HepG2 (cell line): ENCODE measurements at regions not wholly inside any gene's neighbourhood (a gene's known extent, or its start where the extent isn't known, plus 50 kb on each side); places are given as distances from the start of the nearest gene placed in this dataset.

Experiments
- ATF4 ChIP-seq, 2 experiments: fragments of 450-650 bp in 1 of 2; sonication (generic) in 1 of 2; formaldehyde crosslinking; IDR thresholded peaks; 2 replicates each; pipeline versions ENCODE4 v1.5.0 to v1.8.0; 2020 to 2022; ENCODE audit warnings: mild to moderate bottlenecking in 1 of 2, missing genetic modification reagents in 1 of 2
- ATF5 ChIP-seq: sonication (generic); formaldehyde crosslinking; IDR thresholded peaks from 2 replicates; pipeline ENCODE4 v1.4.0; 2020; ENCODE audit warnings: mild to moderate bottlenecking, low read depth, missing genetic modification reagents
- CEBPB ChIP-seq: IDR thresholded peaks from 2 replicates; pipeline ENCODE4 v1.6.1; 2011; ENCODE audit warnings: low read depth, low read length, improper control_type of control experiment, borderline replicate concordance
- FOXK1 ChIP-seq: sonication (generic); formaldehyde crosslinking; IDR thresholded peaks from 2 replicates; pipeline ENCODE4 v1.4.0; 2020; ENCODE audit warnings: low read depth, missing genetic modification reagents, borderline replicate concordance
- MXD3 ChIP-seq: IDR thresholded peaks from 2 replicates; pipeline ENCODE4 v1.6.1; 2016; ENCODE audit warnings: mild to moderate bottlenecking, missing biosample characterization, missing genetic modification reagents
- POLR2A ChIP-seq, 2 experiments: IDR thresholded peaks; 2 replicates each; pipeline ENCODE4 v1.6.1; 2011; ENCODE audit warnings: low read depth in 2 of 2, low read length in 2 of 2, mild to moderate bottlenecking in 1 of 2, moderate library complexity in 1 of 2; ENCODE audit not compliant: insufficient read depth in 1 of 2
- RNF2 ChIP-seq: fragments of 450-650 bp; conservative IDR thresholded peaks from 2 replicates; pipeline ENCODE4 v1.6.1; 2016; ENCODE audit warnings: low read depth
- TCF12 ChIP-seq, 2 experiments: fragments of 450-650 bp in 1 of 2; sonication (generic) in 1 of 2; formaldehyde crosslinking in 1 of 2; IDR thresholded peaks; 2 replicates each; pipeline versions ENCODE4 v1.6.1 to v1.8.0; 2017 to 2022; ENCODE audit warnings: antibody characterized with exemption in 1 of 2, mild to moderate bottlenecking in 1 of 2, missing genetic modification reagents in 1 of 2, moderate library complexity in 1 of 2
- ZEB1 ChIP-seq: IDR thresholded peaks from 2 replicates; pipeline ENCODE4 v1.6.1; 2012; ENCODE audit warnings: mild to moderate bottlenecking, low read depth, inconsistent platforms; ENCODE audit not compliant: insufficient replicate concordance
- ZNF512 ChIP-seq: sonication (generic); formaldehyde crosslinking; IDR thresholded peaks from 2 replicates; pipeline ENCODE4 v1.4.0; 2020; ENCODE audit warnings: mild to moderate bottlenecking, missing genetic modification reagents
- ZNF567 ChIP-seq: sonication (generic); formaldehyde crosslinking; IDR thresholded peaks from 2 replicates; pipeline ENCODE4 v1.8.1; 2023; ENCODE audit warnings: mild to moderate bottlenecking, missing genetic modification reagents, borderline replicate concordance
- TF ChIP-seq, protein P1 (sequence below): sonication (generic); formaldehyde crosslinking; IDR thresholded peaks from 2 replicates; pipeline ENCODE4 v1.5.0; 2020; ENCODE audit warnings: missing genetic modification reagents, mild to moderate bottlenecking, borderline replicate concordance
- TF ChIP-seq, protein P2 (sequence below): sonication (generic); formaldehyde crosslinking; IDR thresholded peaks from 2 replicates; pipeline ENCODE4 v1.4.0; 2020; ENCODE audit warnings: missing genetic modification reagents

DNA sequence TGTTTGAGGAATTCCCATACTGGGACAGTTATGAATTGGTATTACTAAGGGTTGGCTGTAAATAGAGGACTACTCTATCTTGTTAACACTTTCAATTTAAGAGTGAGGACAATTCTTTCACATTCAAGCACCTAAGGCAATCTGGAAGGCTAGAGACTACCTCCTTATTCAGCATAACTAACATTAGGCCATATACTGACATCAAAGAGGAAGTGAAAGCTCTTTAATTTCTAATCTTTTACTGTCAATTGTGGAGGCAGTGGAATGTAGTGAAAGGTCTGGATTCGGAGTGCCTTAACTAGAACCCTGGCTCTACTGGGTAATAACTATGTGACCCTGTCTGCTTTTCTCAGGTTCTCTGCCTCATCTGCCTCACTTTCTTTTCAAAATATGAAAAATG, 134.0 kb downstream of the UFM1 start:
- TF ChIP-seq ZNF512 (CRISPR knock-in tag) (no peak), ZNF567 (CRISPR knock-in tag) (no peak), RNF2 (no peak), CEBPB (no peak), POLR2A (IDR thresholded peaks at IDR 0.05; ENCODE audit: insufficient read depth in 1 of 2, low read depth in 2 of 2, low read length in 2 of 2) (no peak), ZEB1 (no peak), ATF5 (CRISPR knock-in tag) (no peak), MXD3 (CRISPR knock-in tag) (no peak), TCF12 (IDR thresholded peaks at IDR 0.05) (no peak), TCF12 (CRISPR knock-in tag; IDR thresholded peaks at IDR 0.05) (no peak), ATF4 (CRISPR knock-in tag; IDR thresholded peaks at IDR 0.05) (no peak), FOXK1 (CRISPR knock-in tag) (no peak)
- TF ChIP-seq, protein P1, sequence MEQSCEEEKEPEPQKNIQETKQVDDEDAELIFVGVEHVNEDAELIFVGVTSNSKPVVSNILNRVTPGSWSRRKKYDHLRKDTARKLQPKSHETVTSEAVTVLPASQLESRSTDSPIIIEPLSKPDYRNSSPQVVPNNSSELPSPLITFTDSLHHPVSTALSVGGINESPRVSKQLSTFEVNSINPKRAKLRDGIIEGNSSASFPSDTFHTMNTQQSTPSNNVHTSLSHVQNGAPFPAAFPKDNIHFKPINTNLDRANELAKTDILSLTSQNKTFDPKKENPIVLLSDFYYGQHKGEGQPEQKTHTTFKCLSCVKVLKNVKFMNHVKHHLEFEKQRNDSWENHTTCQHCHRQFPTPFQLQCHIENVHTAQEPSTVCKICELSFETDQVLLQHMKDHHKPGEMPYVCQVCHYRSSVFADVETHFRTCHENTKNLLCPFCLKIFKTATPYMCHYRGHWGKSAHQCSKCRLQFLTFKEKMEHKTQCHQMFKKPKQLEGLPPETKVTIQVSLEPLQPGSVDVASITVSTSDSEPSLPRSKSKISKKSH (CRISPR knock-in tag): no peak
- TF ChIP-seq, protein P2, sequence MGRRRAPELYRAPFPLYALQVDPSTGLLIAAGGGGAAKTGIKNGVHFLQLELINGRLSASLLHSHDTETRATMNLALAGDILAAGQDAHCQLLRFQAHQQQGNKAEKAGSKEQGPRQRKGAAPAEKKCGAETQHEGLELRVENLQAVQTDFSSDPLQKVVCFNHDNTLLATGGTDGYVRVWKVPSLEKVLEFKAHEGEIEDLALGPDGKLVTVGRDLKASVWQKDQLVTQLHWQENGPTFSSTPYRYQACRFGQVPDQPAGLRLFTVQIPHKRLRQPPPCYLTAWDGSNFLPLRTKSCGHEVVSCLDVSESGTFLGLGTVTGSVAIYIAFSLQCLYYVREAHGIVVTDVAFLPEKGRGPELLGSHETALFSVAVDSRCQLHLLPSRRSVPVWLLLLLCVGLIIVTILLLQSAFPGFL (CRISPR knock-in tag): no peak
